ENCODE measurements at regions not wholly inside any gene's neighbourhood (a gene's known extent, or its start where the extent isn't known, plus 50 kb on each side); places are given as distances from the start of the nearest gene placed in this dataset.

DNA sequence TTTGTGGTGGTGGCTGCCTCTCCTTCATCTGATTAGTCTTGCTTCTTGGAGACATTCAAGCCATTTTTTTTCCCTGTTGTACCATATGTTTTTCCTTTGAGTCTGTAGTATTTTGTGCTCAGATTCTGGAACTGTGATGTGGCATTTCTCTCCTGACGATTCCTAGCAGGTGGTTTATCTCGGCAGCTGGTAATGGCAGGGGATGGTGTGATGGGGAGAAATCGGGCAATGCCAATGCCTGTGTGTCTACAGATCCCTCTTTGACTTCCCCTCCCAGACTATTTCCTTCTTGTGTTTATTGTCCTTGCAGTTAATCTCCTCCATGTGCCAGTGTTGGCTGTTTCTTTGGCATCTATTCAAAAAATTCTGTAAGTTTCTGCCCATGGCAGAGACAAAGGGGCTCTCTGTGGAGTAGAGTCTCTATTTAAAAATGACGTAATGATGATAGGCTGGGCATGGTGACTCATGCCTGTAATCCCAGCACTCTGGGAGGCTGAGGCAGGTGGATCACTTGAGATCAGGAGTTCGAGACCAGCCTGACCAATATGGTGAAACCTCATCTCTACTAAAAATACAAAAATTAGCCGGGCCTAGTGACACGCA is 90.2 kb upstream of the ERCC4 start:
- no peaks in the 10 kb centered on the region for H3K36me3 ChIP-seq (replicated peaks; ENCODE audit: low read depth, low read length)
- TF ChIP-seq EZH2phosphoT487 (IDR thresholded peaks at IDR 0.05; ENCODE audit: low read depth): no peak
- TF ChIP-seq, protein P1, sequence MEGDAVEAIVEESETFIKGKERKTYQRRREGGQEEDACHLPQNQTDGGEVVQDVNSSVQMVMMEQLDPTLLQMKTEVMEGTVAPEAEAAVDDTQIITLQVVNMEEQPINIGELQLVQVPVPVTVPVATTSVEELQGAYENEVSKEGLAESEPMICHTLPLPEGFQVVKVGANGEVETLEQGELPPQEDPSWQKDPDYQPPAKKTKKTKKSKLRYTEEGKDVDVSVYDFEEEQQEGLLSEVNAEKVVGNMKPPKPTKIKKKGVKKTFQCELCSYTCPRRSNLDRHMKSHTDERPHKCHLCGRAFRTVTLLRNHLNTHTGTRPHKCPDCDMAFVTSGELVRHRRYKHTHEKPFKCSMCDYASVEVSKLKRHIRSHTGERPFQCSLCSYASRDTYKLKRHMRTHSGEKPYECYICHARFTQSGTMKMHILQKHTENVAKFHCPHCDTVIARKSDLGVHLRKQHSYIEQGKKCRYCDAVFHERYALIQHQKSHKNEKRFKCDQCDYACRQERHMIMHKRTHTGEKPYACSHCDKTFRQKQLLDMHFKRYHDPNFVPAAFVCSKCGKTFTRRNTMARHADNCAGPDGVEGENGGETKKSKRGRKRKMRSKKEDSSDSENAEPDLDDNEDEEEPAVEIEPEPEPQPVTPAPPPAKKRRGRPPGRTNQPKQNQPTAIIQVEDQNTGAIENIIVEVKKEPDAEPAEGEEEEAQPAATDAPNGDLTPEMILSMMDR (IDR thresholded peaks at IDR 0.05; ENCODE audit: low read depth, low read length): no peak
- no peak overlapping the region for H3K27ac ChIP-seq (ENCODE audit: low read length)
- H3K79me2 ChIP-seq (ENCODE audit: low read length): no peaks in the 10 kb centered on the region
- H3K27me3 ChIP-seq (ENCODE audit: low read depth, low read length): peaks cover 18% of the 10 kb centered on the region; the same call in 1 of the 2 replicates
- H3K9me3 ChIP-seq (ENCODE audit: insufficient read depth, low read length): no peaks in the 10 kb centered on the region
- no peak overlapping the region for H2AFZ ChIP-seq (ENCODE audit: low read depth, low read length)
- no peak overlapping the region for H3K4me2 ChIP-seq (ENCODE audit: low read length)
- no peaks in the 10 kb centered on the region for H3K4me1 ChIP-seq (ENCODE audit: low read length)
- no peak overlapping the region for H3K9ac ChIP-seq (ENCODE audit: low read length)
- H3K4me3 ChIP-seq (ENCODE audit: low read length): no peak overlapping the region
- H4K20me1 ChIP-seq (ENCODE audit: insufficient read depth, low read length): no peaks in the 10 kb centered on the region

DNA sequence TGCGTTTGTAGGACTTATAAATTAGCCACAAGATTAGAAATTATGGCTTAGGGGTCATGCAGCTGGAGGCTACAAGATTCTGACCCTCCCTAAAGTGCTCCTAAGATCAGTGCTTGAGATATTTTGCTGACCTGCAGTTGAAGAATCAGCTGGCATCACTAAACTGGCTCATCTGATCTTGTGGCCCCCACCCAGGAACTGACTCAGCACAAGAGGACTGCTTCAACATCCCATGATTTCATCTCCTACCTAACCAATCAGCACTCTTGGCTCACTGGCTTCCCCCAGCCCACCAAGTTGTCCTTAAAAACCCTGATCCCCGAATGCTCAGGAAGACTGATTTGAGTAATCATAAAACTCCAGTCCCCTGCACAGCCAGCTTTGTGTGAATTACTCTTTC is 86.4 kb upstream of the ERCC4 start:
- Histone ChIP-seq H3K9me3 (ENCODE audit: insufficient read depth, low read length) (no peaks in the 10 kb centered on the region), H3K79me2 (ENCODE audit: low read length) (no peaks in the 10 kb centered on the region), H3K27ac (ENCODE audit: low read length) (no peak overlapping the region), H2AFZ (ENCODE audit: low read depth, low read length) (no peak overlapping the region), H3K9ac (ENCODE audit: low read length) (no peak overlapping the region), H3K4me3 (ENCODE audit: low read length) (no peak overlapping the region), H3K36me3 (replicated peaks; ENCODE audit: low read depth, low read length) (no peaks in the 10 kb centered on the region), H3K4me1 (ENCODE audit: low read length) (no peaks in the 10 kb centered on the region), H4K20me1 (ENCODE audit: insufficient read depth, low read length) (no peaks in the 10 kb centered on the region), H3K4me2 (ENCODE audit: low read length) (no peak overlapping the region), H3K27me3 (ENCODE audit: low read depth, low read length) (peaks cover 6% of the 10 kb centered on the region; the same call in 1 of the 2 replicates)
- TF ChIP-seq, protein P1 (IDR thresholded peaks at IDR 0.05; ENCODE audit: low read depth, low read length): no peak
- no peak for TF ChIP-seq EZH2phosphoT487 (IDR thresholded peaks at IDR 0.05; ENCODE audit: low read depth)

DNA sequence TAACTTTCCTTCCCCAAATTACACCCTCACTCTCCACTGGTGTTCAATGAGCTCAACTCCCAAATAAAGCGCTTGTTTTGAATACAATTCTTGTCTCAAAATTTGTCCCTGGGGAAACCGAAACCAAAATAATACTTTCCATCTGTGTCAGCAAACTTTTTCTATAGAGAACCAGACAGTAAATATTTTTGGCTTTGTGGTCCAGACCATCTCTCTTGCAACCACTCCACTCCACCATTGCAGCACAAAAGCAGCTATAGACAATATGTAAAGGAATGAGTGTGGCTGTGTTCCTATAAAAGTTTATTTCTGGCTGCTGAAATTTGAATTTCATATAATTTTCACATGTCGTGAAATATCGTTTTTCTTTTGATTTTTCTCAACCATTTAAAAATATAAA is 84.6 kb upstream of the ERCC4 start:
- Histone ChIP-seq H3K4me3 (ENCODE audit: low read length) (no peak overlapping the region), H3K36me3 (replicated peaks; ENCODE audit: low read depth, low read length) (no peaks in the 10 kb centered on the region), H3K27ac (ENCODE audit: low read length) (no peak overlapping the region), H2AFZ (ENCODE audit: low read depth, low read length) (no peak overlapping the region), H3K9ac (ENCODE audit: low read length) (no peak overlapping the region), H3K4me2 (ENCODE audit: low read length) (no peak overlapping the region), H3K9me3 (ENCODE audit: insufficient read depth, low read length) (no peaks in the 10 kb centered on the region), H3K79me2 (ENCODE audit: low read length) (no peaks in the 10 kb centered on the region), H3K27me3 (ENCODE audit: low read depth, low read length) (peaks cover 6% of the 10 kb centered on the region; the same call in 1 of the 2 replicates), H4K20me1 (ENCODE audit: insufficient read depth, low read length) (no peaks in the 10 kb centered on the region), H3K4me1 (ENCODE audit: low read length) (no peaks in the 10 kb centered on the region)
- no peak for TF ChIP-seq EZH2phosphoT487 (IDR thresholded peaks at IDR 0.05; ENCODE audit: low read depth)
- TF ChIP-seq, protein P1 (IDR thresholded peaks at IDR 0.05; ENCODE audit: low read depth, low read length): no peak

DNA sequence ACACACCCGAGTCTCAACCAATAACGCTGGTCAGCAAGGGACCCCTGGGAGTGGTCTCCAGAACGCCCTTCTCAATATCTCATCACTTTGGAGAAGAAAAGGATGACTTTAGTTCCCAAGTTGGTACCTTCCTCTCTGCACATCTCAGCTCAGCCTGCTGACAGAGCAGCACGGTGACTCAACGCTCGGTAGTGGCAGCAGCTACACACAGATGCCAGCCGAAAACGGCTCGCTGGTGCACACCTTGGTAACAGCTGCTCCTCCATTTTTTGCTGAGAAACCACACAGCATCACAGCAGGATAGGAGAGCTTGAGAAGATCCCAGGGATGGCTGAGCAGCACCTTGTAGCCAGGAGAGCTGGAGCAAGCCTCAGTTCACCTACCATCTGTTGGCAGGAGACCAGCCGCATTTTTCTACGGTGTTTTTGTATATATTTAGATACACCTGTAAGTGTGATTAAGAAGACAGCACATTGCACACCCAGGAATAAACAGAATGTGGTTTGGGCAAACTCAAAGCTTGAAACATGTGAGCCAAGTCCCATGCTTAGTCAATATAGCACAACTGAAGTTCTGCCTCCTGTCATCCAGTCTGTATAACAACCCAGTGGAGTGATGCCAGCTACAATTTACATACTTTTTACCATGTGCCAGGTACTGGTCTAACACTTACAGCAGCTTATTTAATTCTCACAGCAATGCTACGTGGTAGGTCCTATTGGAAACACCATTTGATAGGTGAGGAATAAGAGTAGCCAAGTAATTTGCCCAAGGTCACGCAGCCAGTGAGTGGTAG is 83.8 kb upstream of the ERCC4 start:
- H3K79me2 ChIP-seq (ENCODE audit: low read length): no peaks in the 10 kb centered on the region
- H3K4me2 ChIP-seq (ENCODE audit: low read length): no peak overlapping the region
- no peak overlapping the region for H3K9ac ChIP-seq (ENCODE audit: low read length)
- no peaks in the 10 kb centered on the region for H3K36me3 ChIP-seq (replicated peaks; ENCODE audit: low read depth, low read length)
- no peaks in the 10 kb centered on the region for H4K20me1 ChIP-seq (ENCODE audit: insufficient read depth, low read length)
- peaks cover 6% of the 10 kb centered on the region; the same call in 1 of the 2 replicates for H3K27me3 ChIP-seq (ENCODE audit: low read depth, low read length)
- no peak overlapping the region for H3K4me3 ChIP-seq (ENCODE audit: low read length)
- no peak overlapping the region for H3K27ac ChIP-seq (ENCODE audit: low read length)
- no peaks in the 10 kb centered on the region for H3K4me1 ChIP-seq (ENCODE audit: low read length)
- H2AFZ ChIP-seq (ENCODE audit: low read depth, low read length): no peak overlapping the region
- TF ChIP-seq EZH2phosphoT487 (IDR thresholded peaks at IDR 0.05; ENCODE audit: low read depth): no peak
- TF ChIP-seq, protein P1 (IDR thresholded peaks at IDR 0.05; ENCODE audit: low read depth, low read length): no peak
- no peaks in the 10 kb centered on the region for H3K9me3 ChIP-seq (ENCODE audit: insufficient read depth, low read length)

All from OCI-LY3 (cell line).